ENCODE measurements at regions not wholly inside any gene's neighbourhood (a gene's known extent, or its start where the extent isn't known, plus 50 kb on each side); places are given as distances from the start of the nearest gene placed in this dataset.

GRCh38 chr18:71541643-71542042, 1002.5 kb downstream of the CBLN2 start:
- TF ChIP-seq TAF1 (IDR thresholded peaks at IDR 0.05; ENCODE audit: borderline replicate concordance, insufficient read depth, low read length): no peak
- TF ChIP-seq SIN3A (IDR thresholded peaks at IDR 0.05; ENCODE audit: borderline replicate concordance, insufficient read depth, low read length): no peak
- no peak for TF ChIP-seq REST (IDR thresholded peaks at IDR 0.05; ENCODE audit: insufficient read depth in 1 of 2, low read depth in 2 of 2, low read length in 2 of 2)
- no peak for TF ChIP-seq POLR2AphosphoS5 (IDR thresholded peaks at IDR 0.05; ENCODE audit: low read depth, low read length)
- no peak for TF ChIP-seq FOXP2 (optimal IDR thresholded peaks at IDR 0.05; ENCODE audit: borderline replicate concordance, extremely low read depth, extremely low read length, insufficient read depth)

GRCh38 chr18:71529703-71530303, 1014.3 kb downstream of the CBLN2 start:
- TF ChIP-seq REST (IDR thresholded peaks at IDR 0.05; ENCODE audit: insufficient read depth in 1 of 2, low read depth in 2 of 2, low read length in 2 of 2) (no peak), SIN3A (IDR thresholded peaks at IDR 0.05; ENCODE audit: borderline replicate concordance, insufficient read depth, low read length) (no peak), POLR2AphosphoS5 (IDR thresholded peaks at IDR 0.05; ENCODE audit: low read depth, low read length) (no peak), TAF1 (IDR thresholded peaks at IDR 0.05; ENCODE audit: borderline replicate concordance, insufficient read depth, low read length) (no peak), FOXP2 (optimal IDR thresholded peaks at IDR 0.05; ENCODE audit: borderline replicate concordance, extremely low read depth, extremely low read length, insufficient read depth) (no peak)

GRCh38 chr18:71523483-71524435, 1020.4 kb downstream of the CBLN2 start:
- TF ChIP-seq POLR2AphosphoS5 (IDR thresholded peaks at IDR 0.05; ENCODE audit: low read depth, low read length) (no peak), SIN3A (IDR thresholded peaks at IDR 0.05; ENCODE audit: borderline replicate concordance, insufficient read depth, low read length) (no peak), FOXP2 (optimal IDR thresholded peaks at IDR 0.05; ENCODE audit: borderline replicate concordance, extremely low read depth, extremely low read length, insufficient read depth) (no peak), TAF1 (IDR thresholded peaks at IDR 0.05; ENCODE audit: borderline replicate concordance, insufficient read depth, low read length) (no peak), REST (IDR thresholded peaks at IDR 0.05; ENCODE audit: insufficient read depth in 1 of 2, low read depth in 2 of 2, low read length in 2 of 2) (no peak)

GRCh38 chr18:71505526-71505925, 1038.6 kb downstream of the CBLN2 start:
- TF ChIP-seq REST (IDR thresholded peaks at IDR 0.05; ENCODE audit: insufficient read depth in 1 of 2, low read depth in 2 of 2, low read length in 2 of 2) (no peak), SIN3A (IDR thresholded peaks at IDR 0.05; ENCODE audit: borderline replicate concordance, insufficient read depth, low read length) (no peak), POLR2AphosphoS5 (IDR thresholded peaks at IDR 0.05; ENCODE audit: low read depth, low read length) (no peak), TAF1 (IDR thresholded peaks at IDR 0.05; ENCODE audit: borderline replicate concordance, insufficient read depth, low read length) (no peak)

Measured in PFSK-1 (cell line).